WTC11 (cell line): ENCODE measurements at regions not wholly inside any gene's neighbourhood (a gene's known extent, or its start where the extent isn't known, plus 50 kb on each side); places are given as distances from the start of the nearest gene placed in this dataset.
A peak's percentile ranks its signal among the peaks of the same experiment; 100 is the strongest.

Source experiments
- ATAC-seq: fragments of 200-7000 bp; cut with Tn5 transposase; 2 replicates; pipeline ENCODE4 v1.10.0; 2021; ENCODE audit warnings: mild to moderate bottlenecking, moderate library complexity
- CTCF ChIA-PET: fragments of 300-600 bp; sonication (Branson Sonifier 250); formaldehyde crosslinking; loops from one replicate; lab custom pipeline; 2021; ENCODE audit warnings: antibody characterized with exemption; lab: Charles Lee
- POLR2A ChIA-PET: fragments of 350-600 bp; sonication (Branson Sonifier 250); formaldehyde crosslinking; loops from one replicate; lab custom pipeline; 2021; ENCODE audit warnings: antibody characterized with exemption; lab: Charles Lee
- DNase-seq: peaks from one replicate; pipeline ENCODE4 v3.0.0; 2021; ENCODE audit warnings: low spot score
- H3K27ac Mint-ChIP-seq: 2 replicates; pipeline ENCODE4 v1.8.0; 2021; ENCODE audit warnings: mixed read lengths
- H3K27me3 Mint-ChIP-seq: 2 replicates; pipeline ENCODE4 v1.8.0; 2021; ENCODE audit warnings: low read depth, mild to moderate bottlenecking, moderate library complexity, mixed read lengths
- H3K36me3 Mint-ChIP-seq: 2 replicates; pipeline ENCODE4 v1.8.0; 2021; ENCODE audit warnings: mixed read lengths
- H3K4me1 Mint-ChIP-seq: 2 replicates; pipeline ENCODE4 v1.8.0; 2022; ENCODE audit warnings: mixed read lengths
- H3K4me3 Mint-ChIP-seq: 2 replicates; pipeline ENCODE4 v1.8.0; 2021; ENCODE audit warnings: mild to moderate bottlenecking, moderate library complexity, mixed read lengths
- H3K9me3 Mint-ChIP-seq: 2 replicates; pipeline ENCODE4 v1.8.0; 2021; ENCODE audit warnings: mixed read lengths
- CBFB ChIP-seq: sonication (generic); formaldehyde crosslinking; IDR thresholded peaks from 2 replicates; pipeline ENCODE4 v1.8.1; 2022; ENCODE audit warnings: mild to moderate bottlenecking, low read depth, missing genetic modification reagents
- CREM ChIP-seq: sonication (generic); formaldehyde crosslinking; IDR thresholded peaks from 2 replicates; pipeline ENCODE4 v1.8.1; 2022; ENCODE audit warnings: mild to moderate bottlenecking, missing genetic modification reagents, moderate library complexity
- ELF4 ChIP-seq: sonication (generic); formaldehyde crosslinking; IDR thresholded peaks from 2 replicates; pipeline ENCODE4 v1.8.1; 2022; ENCODE audit warnings: low read depth, mild to moderate bottlenecking, moderate library complexity, missing genetic modification reagents
- GABPB1 ChIP-seq: sonication (generic); formaldehyde crosslinking; IDR thresholded peaks from 2 replicates; pipeline ENCODE4 v1.8.1; 2023; ENCODE audit warnings: mild to moderate bottlenecking, missing genetic modification reagents
- GRHL2 ChIP-seq: fragments of 250-450 bp; sonication (Bioruptor Pico); IDR thresholded peaks from 2 replicates; pipeline ENCODE4 v1.8.0; 2022; ENCODE audit warnings: mild to moderate bottlenecking, moderate library complexity; ENCODE audit not compliant: insufficient replicate concordance, severe bottlenecking
- KAT7 ChIP-seq: sonication (generic); formaldehyde crosslinking; IDR thresholded peaks from 2 replicates; pipeline ENCODE4 v1.8.1; 2023; ENCODE audit warnings: missing genetic modification reagents, mild to moderate bottlenecking, borderline replicate concordance
- MYBL2 ChIP-seq: sonication (generic); formaldehyde crosslinking; IDR thresholded peaks from 2 replicates; pipeline ENCODE4 v1.8.1; 2023; ENCODE audit warnings: mild to moderate bottlenecking, moderate library complexity, missing genetic modification reagents
- NFE2L1 ChIP-seq: sonication (generic); formaldehyde crosslinking; IDR thresholded peaks from 2 replicates; pipeline ENCODE4 v1.8.1; 2023; ENCODE audit warnings: missing genetic modification reagents
- OVOL2 ChIP-seq: fragments of 250-450 bp; sonication (Bioruptor Pico); IDR thresholded peaks from 2 replicates; pipeline ENCODE4 v1.9.0; 2021; ENCODE audit warnings: mild to moderate bottlenecking, borderline replicate concordance
- SMAD3 ChIP-seq: sonication (generic); formaldehyde crosslinking; IDR thresholded peaks from 2 replicates; pipeline ENCODE4 v1.8.0; 2022; ENCODE audit warnings: missing genetic modification reagents, mild to moderate bottlenecking, borderline replicate concordance
- SMAD4 ChIP-seq: sonication (generic); formaldehyde crosslinking; IDR thresholded peaks from 2 replicates; pipeline ENCODE4 v1.8.0; 2022; ENCODE audit warnings: mild to moderate bottlenecking, missing genetic modification reagents
- SOX15 ChIP-seq: fragments of 250-450 bp; sonication (Bioruptor Pico); IDR thresholded peaks from 2 replicates; pipeline ENCODE4 v1.9.0; 2021; ENCODE audit warnings: mild to moderate bottlenecking
- TEAD1 ChIP-seq: sonication (generic); formaldehyde crosslinking; IDR thresholded peaks from 2 replicates; pipeline ENCODE4 v1.8.0; 2022; ENCODE audit warnings: mild to moderate bottlenecking, missing genetic modification reagents
- ZNF138 ChIP-seq: sonication (generic); formaldehyde crosslinking; conservative IDR thresholded peaks from 2 replicates; pipeline ENCODE4 v1.8.1; 2022; ENCODE audit warnings: mild to moderate bottlenecking, moderate library complexity, missing genetic modification reagents
- ZNF263 ChIP-seq: sonication (generic); formaldehyde crosslinking; IDR thresholded peaks from 2 replicates; pipeline ENCODE4 v1.8.1; 2022; ENCODE audit warnings: low read depth, mild to moderate bottlenecking, moderate library complexity, missing genetic modification reagents
- TF ChIP-seq, protein P1 (sequence below): sonication (generic); formaldehyde crosslinking; IDR thresholded peaks from 2 replicates; pipeline ENCODE4 v1.8.1; 2023; ENCODE audit warnings: mild to moderate bottlenecking, missing genetic modification reagents, moderate library complexity
- TF ChIP-seq, protein P2 (sequence below): sonication (generic); formaldehyde crosslinking; IDR thresholded peaks from 2 replicates; pipeline ENCODE4 v1.8.1; 2022; ENCODE audit warnings: missing genetic modification reagents, borderline replicate concordance
- TF ChIP-seq, protein P3 (sequence below): sonication (generic); formaldehyde crosslinking; IDR thresholded peaks from 2 replicates; pipeline ENCODE4 v1.8.1; 2022; ENCODE audit warnings: mild to moderate bottlenecking, moderate library complexity, missing genetic modification reagents
- TF ChIP-seq, protein P4 (sequence below): fragments of 250-450 bp; sonication (Bioruptor Pico); IDR thresholded peaks from 2 replicates; pipeline ENCODE4 v1.8.0; 2021; ENCODE audit warnings: mild to moderate bottlenecking
- TF ChIP-seq, protein P5 (sequence below): fragments of 250-450 bp; sonication (Bioruptor Pico); IDR thresholded peaks from 2 replicates; pipeline ENCODE4 v1.9.0; 2021; ENCODE audit warnings: mild to moderate bottlenecking

DNA sequence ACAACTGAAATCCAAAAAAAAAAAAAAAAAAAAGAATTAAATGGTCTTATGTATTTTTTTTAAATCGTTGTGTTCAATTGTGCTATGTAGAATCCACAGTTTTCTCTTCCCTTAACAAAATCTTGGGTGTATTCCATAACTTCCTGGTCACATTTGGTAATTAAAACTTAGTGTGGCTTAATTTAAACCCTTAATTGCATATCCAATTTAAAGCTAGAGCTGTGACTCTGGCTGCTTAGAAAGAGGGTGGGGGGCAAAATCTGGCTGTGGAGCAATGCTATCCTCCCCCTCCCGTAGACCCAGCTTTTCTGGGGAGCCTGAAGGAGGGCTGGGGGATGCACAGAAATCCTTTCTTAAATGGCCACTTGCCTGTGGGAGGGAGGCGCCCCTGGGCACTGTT, 695.1 kb downstream of the INHBA start (continued):
- TF ChIP-seq SMAD3 (CRISPR knock-in tag) (no peak), SMAD4 (CRISPR knock-in tag) (no peak), ELF4 (CRISPR knock-in tag) (no peak), NFE2L1 (CRISPR knock-in tag) (no peak), GRHL2 (CRISPR knock-in tag) (no peak), OVOL2 (CRISPR knock-in tag) (no peak), TEAD1 (CRISPR knock-in tag) (no peak)
- TF ChIP-seq, protein P1, sequence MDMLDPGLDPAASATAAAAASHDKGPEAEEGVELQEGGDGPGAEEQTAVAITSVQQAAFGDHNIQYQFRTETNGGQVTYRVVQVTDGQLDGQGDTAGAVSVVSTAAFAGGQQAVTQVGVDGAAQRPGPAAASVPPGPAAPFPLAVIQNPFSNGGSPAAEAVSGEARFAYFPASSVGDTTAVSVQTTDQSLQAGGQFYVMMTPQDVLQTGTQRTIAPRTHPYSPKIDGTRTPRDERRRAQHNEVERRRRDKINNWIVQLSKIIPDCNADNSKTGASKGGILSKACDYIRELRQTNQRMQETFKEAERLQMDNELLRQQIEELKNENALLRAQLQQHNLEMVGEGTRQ: no peak
- TF ChIP-seq, protein P2, sequence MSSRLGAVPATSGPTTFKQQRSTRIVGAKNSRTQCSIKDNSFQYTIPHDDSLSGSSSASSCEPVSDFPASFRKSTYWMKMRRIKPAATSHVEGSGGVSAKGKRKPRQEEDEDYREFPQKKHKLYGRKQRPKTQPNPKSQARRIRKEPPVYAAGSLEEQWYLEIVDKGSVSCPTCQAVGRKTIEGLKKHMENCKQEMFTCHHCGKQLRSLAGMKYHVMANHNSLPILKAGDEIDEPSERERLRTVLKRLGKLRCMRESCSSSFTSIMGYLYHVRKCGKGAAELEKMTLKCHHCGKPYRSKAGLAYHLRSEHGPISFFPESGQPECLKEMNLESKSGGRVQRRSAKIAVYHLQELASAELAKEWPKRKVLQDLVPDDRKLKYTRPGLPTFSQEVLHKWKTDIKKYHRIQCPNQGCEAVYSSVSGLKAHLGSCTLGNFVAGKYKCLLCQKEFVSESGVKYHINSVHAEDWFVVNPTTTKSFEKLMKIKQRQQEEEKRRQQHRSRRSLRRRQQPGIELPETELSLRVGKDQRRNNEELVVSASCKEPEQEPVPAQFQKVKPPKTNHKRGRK: no peak
- TF ChIP-seq, protein P3, sequence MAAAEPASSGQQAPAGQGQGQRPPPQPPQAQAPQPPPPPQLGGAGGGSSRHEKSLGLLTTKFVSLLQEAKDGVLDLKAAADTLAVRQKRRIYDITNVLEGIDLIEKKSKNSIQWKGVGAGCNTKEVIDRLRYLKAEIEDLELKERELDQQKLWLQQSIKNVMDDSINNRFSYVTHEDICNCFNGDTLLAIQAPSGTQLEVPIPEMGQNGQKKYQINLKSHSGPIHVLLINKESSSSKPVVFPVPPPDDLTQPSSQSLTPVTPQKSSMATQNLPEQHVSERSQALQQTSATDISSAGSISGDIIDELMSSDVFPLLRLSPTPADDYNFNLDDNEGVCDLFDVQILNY (CRISPR knock-in tag): no peak
- TF ChIP-seq, all 79 proteins: peak for 0

DNA sequence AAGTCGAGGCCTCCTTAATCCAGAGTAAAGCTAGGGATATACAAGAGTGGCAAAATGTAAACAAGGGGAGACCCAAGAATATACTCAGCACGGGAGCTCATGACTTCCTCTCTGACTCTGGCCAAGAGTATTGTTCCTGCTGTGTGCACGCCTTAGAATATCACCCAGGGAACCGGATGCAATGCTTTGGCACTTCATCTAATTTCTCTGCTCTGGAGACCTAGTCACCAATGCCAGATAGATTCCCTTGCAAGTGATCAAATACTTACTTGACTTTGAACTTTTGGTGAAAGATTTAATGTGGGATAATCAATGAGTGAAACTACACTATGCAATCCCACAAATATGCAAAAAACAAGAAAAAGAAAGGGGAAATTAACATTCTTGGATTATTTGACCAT, 695.5 kb downstream of the INHBA start:
- ChIA-PET CTCF (interaction anchor here (0.6 kb wide), 1 partner anchor 596 kb away, joined by 3 read pairs; no protein-coding TSS in a partner anchor), POLR2A (no interaction called here)
- no peak for DNase-seq
- TF ChIP-seq MYBL2 (CRISPR knock-in tag) (no peak), KAT7 (CRISPR knock-in tag) (no peak), CREM (CRISPR knock-in tag) (no peak), ZNF263 (CRISPR knock-in tag) (no peak), CBFB (no peak), SOX15 (CRISPR knock-in tag) (no peak)
- TF ChIP-seq, protein P4, sequence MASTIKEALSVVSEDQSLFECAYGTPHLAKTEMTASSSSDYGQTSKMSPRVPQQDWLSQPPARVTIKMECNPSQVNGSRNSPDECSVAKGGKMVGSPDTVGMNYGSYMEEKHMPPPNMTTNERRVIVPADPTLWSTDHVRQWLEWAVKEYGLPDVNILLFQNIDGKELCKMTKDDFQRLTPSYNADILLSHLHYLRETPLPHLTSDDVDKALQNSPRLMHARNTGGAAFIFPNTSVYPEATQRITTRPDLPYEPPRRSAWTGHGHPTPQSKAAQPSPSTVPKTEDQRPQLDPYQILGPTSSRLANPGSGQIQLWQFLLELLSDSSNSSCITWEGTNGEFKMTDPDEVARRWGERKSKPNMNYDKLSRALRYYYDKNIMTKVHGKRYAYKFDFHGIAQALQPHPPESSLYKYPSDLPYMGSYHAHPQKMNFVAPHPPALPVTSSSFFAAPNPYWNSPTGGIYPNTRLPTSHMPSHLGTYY (CRISPR knock-in tag): no peak
- H3K36me3 Mint-ChIP-seq: no peaks in the 10 kb centered on the region
- no peak for ATAC-seq
- peaks cover 15% of the 10 kb centered on the region for H3K9me3 Mint-ChIP-seq
- peaks cover 11% of the 10 kb centered on the region; the same call in 1 of the 2 replicates for H3K4me1 Mint-ChIP-seq
- H3K4me3 Mint-ChIP-seq: no peak overlapping the region
- no peak overlapping the region for H3K27ac Mint-ChIP-seq
- H3K27me3 Mint-ChIP-seq: no peaks in the 10 kb centered on the region; the same call in 1 of the 2 replicates

DNA sequence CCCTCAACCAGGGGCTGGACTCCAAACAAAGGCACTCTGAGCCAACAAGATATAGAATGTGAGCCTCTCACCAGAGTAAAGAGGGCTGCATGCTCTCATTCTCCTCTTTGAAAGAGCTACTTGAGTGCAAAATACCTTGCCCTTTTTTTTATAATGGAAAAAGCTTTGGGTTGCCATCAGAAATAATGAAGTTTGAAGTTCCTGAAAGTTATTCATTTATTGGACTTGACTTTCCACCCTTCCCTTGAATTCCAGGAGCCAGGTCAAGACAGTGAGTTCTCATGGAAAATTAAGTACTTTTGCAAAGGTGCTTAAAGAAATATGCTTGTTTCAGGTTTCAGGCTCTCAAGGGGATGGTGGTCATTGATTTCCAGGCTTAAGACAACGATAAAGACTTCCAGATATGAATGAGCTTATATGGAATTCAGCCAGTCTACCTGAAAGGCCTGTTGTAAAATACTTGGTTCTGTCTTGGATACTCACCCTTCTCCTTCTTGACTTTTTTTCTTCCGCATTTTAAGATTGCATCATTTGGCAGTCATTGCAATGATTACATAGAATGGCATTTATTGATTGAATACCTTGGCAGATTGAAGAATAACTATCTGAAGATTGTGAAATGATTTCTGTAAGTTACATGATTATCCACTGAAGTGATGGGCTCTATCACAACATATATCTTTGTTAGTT, 696.4 kb downstream of the INHBA start:
- ChIA-PET POLR2A (no interaction called here), CTCF (interaction anchor here (1.2 kb wide), 1 partner anchor 699 kb away, joined by 4 read pairs; no protein-coding TSS in a partner anchor)
- Mint-ChIP-seq H3K4me3 (no peak overlapping the region), H3K27me3 (no peaks in the 10 kb centered on the region; the same call in 1 of the 2 replicates), H3K27ac (no peak overlapping the region), H3K4me1 (peaks cover 11% of the 10 kb centered on the region; the same call in 1 of the 2 replicates), H3K36me3 (no peaks in the 10 kb centered on the region), H3K9me3 (peaks cover 15% of the 10 kb centered on the region)
- TF ChIP-seq, protein P5, sequence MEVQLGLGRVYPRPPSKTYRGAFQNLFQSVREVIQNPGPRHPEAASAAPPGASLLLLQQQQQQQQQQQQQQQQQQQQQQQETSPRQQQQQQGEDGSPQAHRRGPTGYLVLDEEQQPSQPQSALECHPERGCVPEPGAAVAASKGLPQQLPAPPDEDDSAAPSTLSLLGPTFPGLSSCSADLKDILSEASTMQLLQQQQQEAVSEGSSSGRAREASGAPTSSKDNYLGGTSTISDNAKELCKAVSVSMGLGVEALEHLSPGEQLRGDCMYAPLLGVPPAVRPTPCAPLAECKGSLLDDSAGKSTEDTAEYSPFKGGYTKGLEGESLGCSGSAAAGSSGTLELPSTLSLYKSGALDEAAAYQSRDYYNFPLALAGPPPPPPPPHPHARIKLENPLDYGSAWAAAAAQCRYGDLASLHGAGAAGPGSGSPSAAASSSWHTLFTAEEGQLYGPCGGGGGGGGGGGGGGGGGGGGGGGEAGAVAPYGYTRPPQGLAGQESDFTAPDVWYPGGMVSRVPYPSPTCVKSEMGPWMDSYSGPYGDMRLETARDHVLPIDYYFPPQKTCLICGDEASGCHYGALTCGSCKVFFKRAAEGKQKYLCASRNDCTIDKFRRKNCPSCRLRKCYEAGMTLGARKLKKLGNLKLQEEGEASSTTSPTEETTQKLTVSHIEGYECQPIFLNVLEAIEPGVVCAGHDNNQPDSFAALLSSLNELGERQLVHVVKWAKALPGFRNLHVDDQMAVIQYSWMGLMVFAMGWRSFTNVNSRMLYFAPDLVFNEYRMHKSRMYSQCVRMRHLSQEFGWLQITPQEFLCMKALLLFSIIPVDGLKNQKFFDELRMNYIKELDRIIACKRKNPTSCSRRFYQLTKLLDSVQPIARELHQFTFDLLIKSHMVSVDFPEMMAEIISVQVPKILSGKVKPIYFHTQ (CRISPR knock-in tag): no peak
- TF ChIP-seq ZNF138 (no peak), GABPB1 (peak; percentile 80)
- DNase-seq (no peak), ATAC-seq (no peak)
